A673 (cell line): ENCODE measurements at regions not wholly inside any gene's neighbourhood (a gene's known extent, or its start where the extent isn't known, plus 50 kb on each side); places are given as distances from the start of the nearest gene placed in this dataset.

Experiments used
- BruUV-seq: library from RNA; stranded (reverse); fragments of 400-500 nt; replicated peaks from 2 replicates; lab custom pipeline; 2021; lab: Mats Ljungman, UMichigan
- CTCF ChIA-PET: fragments of 300-600 bp; sonication (Branson Sonifier 250); formaldehyde crosslinking; loops from one replicate; lab custom pipeline; 2022; ENCODE audit warnings: antibody characterized with exemption; lab: Charles Lee
- POLR2A ChIA-PET: fragments of 300-600 bp; sonication (Branson Sonifier 250); formaldehyde crosslinking; loops from one replicate; lab custom pipeline; 2022; ENCODE audit warnings: antibody characterized with exemption; ENCODE audit not compliant: low non-redundant PET; lab: Charles Lee
- DNase-seq: peaks from one replicate; pipeline ENCODE4 v3.0.0-alpha.2; 2015; ENCODE audit warnings: low spot score
- H3K27ac ChIP-seq: fragments of 200-600 bp; sonication (generic); 2 replicates; pipeline ENCODE4 v1.5.1; 2016; ENCODE audit warnings: mixed run types, low read depth, mild to moderate bottlenecking, mixed read lengths, antibody characterized with exemption, low read length; ENCODE audit not compliant: poor library complexity, severe bottlenecking
- H3K27me3 ChIP-seq: fragments of 200-600 bp; sonication (generic); replicated peaks from 2 replicates; pipeline ENCODE4 v1.6.1; 2017; ENCODE audit warnings: mixed run types, low read depth, mild to moderate bottlenecking, mixed read lengths, antibody characterized with exemption, low read length; ENCODE audit not compliant: insufficient read depth, poor library complexity
- H3K36me3 ChIP-seq: fragments of 200-600 bp; sonication (generic); 2 replicates; pipeline ENCODE4 v1.6.1; 2016; ENCODE audit warnings: mixed run types, mild to moderate bottlenecking, mixed read lengths, antibody characterized with exemption, low read length; ENCODE audit not compliant: insufficient read depth, poor library complexity, severe bottlenecking
- H3K4me1 ChIP-seq: fragments of 200-600 bp; sonication (generic); 2 replicates; pipeline ENCODE4 v1.6.1; 2017; ENCODE audit warnings: mixed run types, mild to moderate bottlenecking, mixed read lengths, antibody characterized with exemption, low read length; ENCODE audit not compliant: insufficient read depth, poor library complexity, severe bottlenecking
- H3K4me3 ChIP-seq: fragments of 200-600 bp; sonication (generic); 2 replicates; pipeline ENCODE4 v1.5.1; 2016; ENCODE audit warnings: low read depth, mixed run types, mild to moderate bottlenecking, mixed read lengths, low read length; ENCODE audit not compliant: poor library complexity, severe bottlenecking
- H3K9me3 ChIP-seq: fragments of 200-600 bp; sonication (generic); 2 replicates; pipeline ENCODE4 v1.6.1; 2016; ENCODE audit warnings: mixed run types, low read depth, mild to moderate bottlenecking, mixed read lengths, antibody characterized with exemption, low read length; ENCODE audit not compliant: poor library complexity, severe bottlenecking
- CTCF ChIP-seq: fragments of 300-800, 200-600 bp; sonication (generic); conservative IDR thresholded peaks from 2 replicates; pipeline ENCODE4 v1.5.1; 2017; ENCODE audit warnings: low read depth, mild to moderate bottlenecking, antibody characterized with exemption, low read length, moderate library complexity, mixed read lengths
- EZH2 ChIP-seq: fragments of 200-600 bp; sonication (generic); IDR thresholded peaks from 2 replicates; pipeline ENCODE4 v1.6.1; 2017; ENCODE audit warnings: borderline replicate concordance, low read depth, mild to moderate bottlenecking, mixed read lengths, antibody characterized with exemption, low read length; ENCODE audit not compliant: poor library complexity, severe bottlenecking
- intact Hi-C: fragments of 100-400 bp; cut with micrococcal nuclease; formaldehyde crosslinking; loops from one replicate; pipeline ENCODE4 v1.10.0; 2022; ENCODE audit not compliant: unreplicated experiment

- H3K4me3 ChIP-seq, result no peak overlapping the region
- POLR2A ChIA-PET, result no interaction called here
- no peaks in the 10 kb centered on the region for H3K27me3 ChIP-seq
- no peaks in the 10 kb centered on the region for H3K36me3 ChIP-seq
- no TSS peak for BruUV-seq
- DNase-seq, result no peak
- no peak for TF ChIP-seq CTCF
- no peak for TF ChIP-seq EZH2
- no peak overlapping the region for H3K27ac ChIP-seq
- CTCF ChIA-PET, result no interaction called here
- intact Hi-C loops, result no loop called here
- H3K9me3 ChIP-seq, result no peaks in the 10 kb centered on the region
- no peaks in the 10 kb centered on the region for H3K4me1 ChIP-seq
Observed at GRCh38 chr16:54424043-54424451, 137.5 kb upstream of the IRX3 start.

GRCh38 chr16:54422569-54422978 is 136.0 kb upstream of the IRX3 start:
- Histone ChIP-seq H3K4me3 (no peak overlapping the region), H3K36me3 (no peaks in the 10 kb centered on the region), H3K4me1 (no peaks in the 10 kb centered on the region), H3K9me3 (no peaks in the 10 kb centered on the region), H3K27ac (no peak overlapping the region), H3K27me3 (no peaks in the 10 kb centered on the region)
- BruUV-seq, result no TSS peak
- intact Hi-C loops, result no loop called here
- POLR2A ChIA-PET, result no interaction called here
- TF ChIP-seq CTCF (no peak), EZH2 (no peak)
- CTCF ChIA-PET, result no interaction called here
- no peak for DNase-seq

GRCh38 chr16:54422159-54422558 is 135.6 kb upstream of the IRX3 start:
- BruUV-seq, result no TSS peak
- H3K36me3 ChIP-seq, result no peaks in the 10 kb centered on the region
- TF ChIP-seq CTCF, result no peak
- no peak for TF ChIP-seq EZH2
- H3K27me3 ChIP-seq, result no peaks in the 10 kb centered on the region
- intact Hi-C loops, result no loop called here
- no peak overlapping the region for H3K27ac ChIP-seq
- no peak overlapping the region for H3K4me3 ChIP-seq
- CTCF ChIA-PET, result no interaction called here
- POLR2A ChIA-PET, result no interaction called here
- no peaks in the 10 kb centered on the region for H3K9me3 ChIP-seq
- no peaks in the 10 kb centered on the region for H3K4me1 ChIP-seq
- no peak for DNase-seq
